ENCODE measurements at regions not wholly inside any gene's neighbourhood (a gene's known extent, or its start where the extent isn't known, plus 50 kb on each side); places are given as distances from the start of the nearest gene placed in this dataset.

- TF ChIP-seq, protein P1, sequence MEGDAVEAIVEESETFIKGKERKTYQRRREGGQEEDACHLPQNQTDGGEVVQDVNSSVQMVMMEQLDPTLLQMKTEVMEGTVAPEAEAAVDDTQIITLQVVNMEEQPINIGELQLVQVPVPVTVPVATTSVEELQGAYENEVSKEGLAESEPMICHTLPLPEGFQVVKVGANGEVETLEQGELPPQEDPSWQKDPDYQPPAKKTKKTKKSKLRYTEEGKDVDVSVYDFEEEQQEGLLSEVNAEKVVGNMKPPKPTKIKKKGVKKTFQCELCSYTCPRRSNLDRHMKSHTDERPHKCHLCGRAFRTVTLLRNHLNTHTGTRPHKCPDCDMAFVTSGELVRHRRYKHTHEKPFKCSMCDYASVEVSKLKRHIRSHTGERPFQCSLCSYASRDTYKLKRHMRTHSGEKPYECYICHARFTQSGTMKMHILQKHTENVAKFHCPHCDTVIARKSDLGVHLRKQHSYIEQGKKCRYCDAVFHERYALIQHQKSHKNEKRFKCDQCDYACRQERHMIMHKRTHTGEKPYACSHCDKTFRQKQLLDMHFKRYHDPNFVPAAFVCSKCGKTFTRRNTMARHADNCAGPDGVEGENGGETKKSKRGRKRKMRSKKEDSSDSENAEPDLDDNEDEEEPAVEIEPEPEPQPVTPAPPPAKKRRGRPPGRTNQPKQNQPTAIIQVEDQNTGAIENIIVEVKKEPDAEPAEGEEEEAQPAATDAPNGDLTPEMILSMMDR (conservative IDR thresholded peaks at IDR 0.05), result no peak
- TF ChIP-seq ZFX (IDR thresholded peaks at IDR 0.05), result no peak
These were observed 251.2 kb upstream of the RORB start for GRCh38 chr9:74245866-74246497.

Measured in C4-2B (cell line).